SU-DHL-6 (cell line): ENCODE measurements at regions not wholly inside any gene's neighbourhood (a gene's known extent, or its start where the extent isn't known, plus 50 kb on each side); places are given as distances from the start of the nearest gene placed in this dataset.

Source experiments
- H2AFZ ChIP-seq: fragments of 200-600 bp; sonication (generic); 2 replicates; pipeline ENCODE4 v1.6.1; 2014; ENCODE audit warnings: low read depth, mild to moderate bottlenecking, moderate library complexity, mixed read lengths, antibody characterized with exemption, low read length; ENCODE audit not compliant: severe bottlenecking
- H3F3A ChIP-seq: fragments of 200-600 bp; shearing (Covaris generic); 2 replicates; pipeline ENCODE4 v1.6.0; 2016; ENCODE audit warnings: antibody characterized with exemption, mild to moderate bottlenecking; ENCODE audit not compliant: insufficient read depth
- H3K27ac ChIP-seq: fragments of 200-600 bp; sonication (generic); 2 replicates; pipeline ENCODE4 v1.5.1; 2016; ENCODE audit warnings: low read depth, mild to moderate bottlenecking, low read length, moderate library complexity, mixed read lengths
- H3K27me3 ChIP-seq: fragments of 200-600 bp; sonication (generic), shearing (Covaris generic); 2 replicates; pipeline ENCODE4 v1.6.0; 2014; ENCODE audit warnings: mild to moderate bottlenecking, low read length
- H3K36me3 ChIP-seq: fragments of 200-600 bp; sonication (generic); 2 replicates; pipeline ENCODE4 v1.6.1; 2014; ENCODE audit warnings: mild to moderate bottlenecking, low read length, mixed read lengths
- H3K4me2 ChIP-seq: fragments of 300-600, 200-600 bp; shearing (Covaris generic), sonication (generic); 2 replicates; pipeline ENCODE4 v1.6.0; 2014; ENCODE audit warnings: low read length, low read depth, mild to moderate bottlenecking; ENCODE audit not compliant: poor library complexity, severe bottlenecking
- H3K4me3 ChIP-seq: fragments of 200-600 bp; sonication (generic); 2 replicates; pipeline ENCODE4 v1.5.1; 2014; ENCODE audit warnings: antibody characterized with exemption, low read length, mild to moderate bottlenecking, mixed read lengths; ENCODE audit not compliant: insufficient read depth, poor library complexity, severe bottlenecking
- H3K79me2 ChIP-seq: fragments of 200-600 bp; sonication (generic); 2 replicates; pipeline ENCODE4 v1.6.1; 2014; ENCODE audit warnings: mild to moderate bottlenecking, low read length, moderate library complexity; ENCODE audit not compliant: insufficient read depth
- H3K9ac ChIP-seq: fragments of 200-600 bp; sonication (generic); 2 replicates; pipeline ENCODE4 v1.7.0; 2014; ENCODE audit warnings: mild to moderate bottlenecking, low read length
- H3K9me2 ChIP-seq: fragments of 200-600 bp; sonication (generic); replicated peaks from 2 replicates; pipeline ENCODE4 v1.6.1; 2014; ENCODE audit warnings: low read length; ENCODE audit not compliant: insufficient read depth
- H3K9me3 ChIP-seq: fragments of 200-600 bp; sonication (generic); 2 replicates; pipeline ENCODE4 v1.6.1; 2014; ENCODE audit warnings: low read length, mixed read lengths; ENCODE audit not compliant: insufficient read depth
- H4K20me1 ChIP-seq: fragments of 200-600 bp; sonication (generic); 2 replicates; pipeline ENCODE4 v1.6.1; 2014; ENCODE audit warnings: low read depth, mild to moderate bottlenecking, antibody characterized with exemption, low read length, moderate library complexity, mixed read lengths
- CTCF ChIP-seq: fragments of 200-600 bp; sonication (generic); IDR thresholded peaks from one replicate; pipeline ENCODE4 v1.5.1; 2017; ENCODE audit warnings: antibody characterized with exemption, mild to moderate bottlenecking, low read length, moderate library complexity; ENCODE audit not compliant: insufficient read depth, poor library complexity, severe bottlenecking
- EZH2phosphoT487 ChIP-seq: fragments of 200-600 bp; sonication (generic), shearing (Covaris generic); conservative IDR thresholded peaks from 2 replicates; pipeline ENCODE4 v1.6.1; 2018; ENCODE audit warnings: mild to moderate bottlenecking, antibody characterized with exemption, low read length, moderate library complexity, mixed read lengths

- Histone ChIP-seq H3K9ac (no peak overlapping the region), H3K9me2 (no peaks in the 10 kb centered on the region), H3K27me3 (no peaks in the 10 kb centered on the region), H2AFZ (no peak overlapping the region), H3K4me3 (no peak overlapping the region), H3F3A (no peaks in the 10 kb centered on the region), H4K20me1 (no peaks in the 10 kb centered on the region), H3K9me3 (no peaks in the 10 kb centered on the region), H3K36me3 (no peaks in the 10 kb centered on the region), H3K4me2 (no peak overlapping the region), H3K79me2 (no peaks in the 10 kb centered on the region), H3K27ac (no peak overlapping the region)
- no peak for TF ChIP-seq EZH2phosphoT487
- TF ChIP-seq CTCF, result no peak
These were observed 431.8 kb upstream of the MC4R start for GRCh38 chr18:60804415-60804814.

- Histone ChIP-seq H3K9me3 (no peaks in the 10 kb centered on the region), H3K9me2 (no peaks in the 10 kb centered on the region), H3K79me2 (no peaks in the 10 kb centered on the region), H3K4me3 (no peak overlapping the region), H4K20me1 (no peaks in the 10 kb centered on the region), H3K9ac (no peak overlapping the region), H3K27me3 (no peaks in the 10 kb centered on the region), H3F3A (no peaks in the 10 kb centered on the region), H3K4me2 (no peak overlapping the region), H3K27ac (no peak overlapping the region), H2AFZ (no peak overlapping the region), H3K36me3 (no peaks in the 10 kb centered on the region)
- TF ChIP-seq CTCF (no peak), EZH2phosphoT487 (no peak)
These were observed 437.4 kb upstream of the MC4R start for GRCh38 chr18:60809937-60810336.

- H3K9me2 ChIP-seq, result no peaks in the 10 kb centered on the region
- H3K4me3 ChIP-seq, result no peak overlapping the region
- TF ChIP-seq CTCF, result no peak
- TF ChIP-seq EZH2phosphoT487, result no peak
- no peak overlapping the region for H3K4me2 ChIP-seq
- H3K27ac ChIP-seq, result no peak overlapping the region
- H3K27me3 ChIP-seq, result no peaks in the 10 kb centered on the region
- H2AFZ ChIP-seq, result no peak overlapping the region
- no peaks in the 10 kb centered on the region for H3K36me3 ChIP-seq
- no peaks in the 10 kb centered on the region for H3K79me2 ChIP-seq
- no peaks in the 10 kb centered on the region for H3K9me3 ChIP-seq
- no peak overlapping the region for H3K9ac ChIP-seq
- H3F3A ChIP-seq, result no peaks in the 10 kb centered on the region
- no peaks in the 10 kb centered on the region for H4K20me1 ChIP-seq
These were observed 440.3 kb upstream of the MC4R start for GRCh38 chr18:60812921-60813320.

GRCh38 chr18:60826346-60826745 is 453.8 kb upstream of the MC4R start:
- H3K27ac ChIP-seq, result no peak overlapping the region
- no peaks in the 10 kb centered on the region for H3K9me3 ChIP-seq
- no peaks in the 10 kb centered on the region for H3K9me2 ChIP-seq
- no peak overlapping the region for H3K4me3 ChIP-seq
- H3K27me3 ChIP-seq, result no peaks in the 10 kb centered on the region
- TF ChIP-seq CTCF (no peak), EZH2phosphoT487 (no peak)
- H2AFZ ChIP-seq, result no peak overlapping the region
- no peaks in the 10 kb centered on the region for H3K79me2 ChIP-seq
- no peaks in the 10 kb centered on the region for H4K20me1 ChIP-seq
- no peak overlapping the region for H3K9ac ChIP-seq
- H3K36me3 ChIP-seq, result no peaks in the 10 kb centered on the region
- H3K4me2 ChIP-seq, result no peak overlapping the region
- no peaks in the 10 kb centered on the region for H3F3A ChIP-seq
